HEK293T (cell line): ENCODE measurements at regions not wholly inside any gene's neighbourhood (a gene's known extent, or its start where the extent isn't known, plus 50 kb on each side); places are given as distances from the start of the nearest gene placed in this dataset.

ENCODE experiments used
- BHLHE40 ChIP-seq: fragments of 450-650 bp; IDR thresholded peaks from 2 replicates; pipeline ENCODE4 v1.6.1; 2016; ENCODE audit warnings: mild to moderate bottlenecking, moderate library complexity, borderline replicate concordance
- ELF4 ChIP-seq: fragments of 450-650 bp; IDR thresholded peaks from 2 replicates; pipeline ENCODE4 v1.6.1; 2017; ENCODE audit warnings: antibody characterized with exemption
- FOXA1 ChIP-seq: fragments of 450-650 bp; IDR thresholded peaks from 2 replicates; pipeline ENCODE4 v1.6.1; 2016; ENCODE audit warnings: mild to moderate bottlenecking
- FOXK2 ChIP-seq: fragments of 450-650 bp; IDR thresholded peaks from 2 replicates; pipeline ENCODE4 v1.6.1; 2016; ENCODE audit warnings: mild to moderate bottlenecking
- FOXM1 ChIP-seq: fragments of 450-650 bp; IDR thresholded peaks from 2 replicates; pipeline ENCODE4 v1.6.1; 2017; ENCODE audit warnings: mild to moderate bottlenecking, borderline replicate concordance
- HDGF ChIP-seq: fragments of 450-650 bp; IDR thresholded peaks from 2 replicates; pipeline ENCODE4 v1.6.1; 2017; ENCODE audit warnings: antibody characterized with exemption, borderline replicate concordance
- L3MBTL2 ChIP-seq: fragments of 450-650 bp; conservative IDR thresholded peaks from 2 replicates; pipeline ENCODE4 v1.6.1; 2016; ENCODE audit warnings: mild to moderate bottlenecking
- SUZ12 ChIP-seq: fragments of 450-650 bp; IDR thresholded peaks from 2 replicates; pipeline ENCODE4 v1.6.1; 2016; ENCODE audit warnings: mild to moderate bottlenecking
- TARDBP ChIP-seq: fragments of 450-650 bp; IDR thresholded peaks from 2 replicates; pipeline ENCODE4 v1.6.1; 2016
- ZNF384 ChIP-seq: fragments of 450-650 bp; IDR thresholded peaks from 2 replicates; pipeline ENCODE4 v1.6.1; 2016
- TF ChIP-seq, protein P1 (sequence below): fragments of 450-650 bp; IDR thresholded peaks from 2 replicates; pipeline ENCODE4 v1.6.1; 2016

DNA sequence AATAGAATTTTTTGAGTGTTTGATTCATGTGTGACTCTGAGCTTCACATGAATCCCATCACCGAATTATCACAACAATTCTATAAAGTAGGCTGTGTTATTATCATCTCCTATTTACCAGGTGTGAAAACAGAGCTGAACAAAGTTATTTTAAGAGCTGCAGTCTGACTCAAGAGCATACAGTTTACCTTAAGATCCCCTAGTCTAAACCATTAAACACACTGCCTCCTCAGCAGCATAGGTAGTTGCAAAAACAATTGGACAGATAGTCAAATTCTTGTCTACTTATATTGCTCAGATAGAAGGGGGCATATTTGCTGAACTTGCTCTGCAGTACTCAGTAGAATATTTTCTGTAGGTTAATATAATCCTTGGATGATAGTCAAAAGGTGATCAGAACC lies 219.8 kb upstream of the ATP2B1 start:
- TF ChIP-seq FOXA1 (no peak), FOXM1 (no peak), ELF4 (no peak), FOXK2 (no peak), L3MBTL2 (no peak), SUZ12 (no peak), BHLHE40 (no peak), ZNF384 (no peak), HDGF (no peak), TARDBP (no peak)
- TF ChIP-seq, protein P1, sequence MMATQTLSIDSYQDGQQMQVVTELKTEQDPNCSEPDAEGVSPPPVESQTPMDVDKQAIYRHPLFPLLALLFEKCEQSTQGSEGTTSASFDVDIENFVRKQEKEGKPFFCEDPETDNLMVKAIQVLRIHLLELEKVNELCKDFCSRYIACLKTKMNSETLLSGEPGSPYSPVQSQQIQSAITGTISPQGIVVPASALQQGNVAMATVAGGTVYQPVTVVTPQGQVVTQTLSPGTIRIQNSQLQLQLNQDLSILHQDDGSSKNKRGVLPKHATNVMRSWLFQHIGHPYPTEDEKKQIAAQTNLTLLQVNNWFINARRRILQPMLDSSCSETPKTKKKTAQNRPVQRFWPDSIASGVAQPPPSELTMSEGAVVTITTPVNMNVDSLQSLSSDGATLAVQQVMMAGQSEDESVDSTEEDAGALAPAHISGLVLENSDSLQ = no peak
